Erythroblast (primary cell): ENCODE measurements at regions not wholly inside any gene's neighbourhood (a gene's known extent, or its start where the extent isn't known, plus 50 kb on each side); places are given as distances from the start of the nearest gene placed in this dataset.

ENCODE experiments used
- DNase-seq, 2 experiments: peaks; one replicate each; lab custom pipeline; 2025; lab: John Stamatoyannopoulos, UW
- GATA1 ChIP-seq: IDR thresholded peaks from 2 replicates; pipeline ENCODE4 v1.6.1; 2011; ENCODE audit warnings: low read depth, mild to moderate bottlenecking, control low read depth, low read length, moderate library complexity
- POLR2A ChIP-seq: IDR thresholded peaks from 2 replicates; pipeline ENCODE4 v1.6.1; 2011; ENCODE audit warnings: mild to moderate bottlenecking, low read length

DNA sequence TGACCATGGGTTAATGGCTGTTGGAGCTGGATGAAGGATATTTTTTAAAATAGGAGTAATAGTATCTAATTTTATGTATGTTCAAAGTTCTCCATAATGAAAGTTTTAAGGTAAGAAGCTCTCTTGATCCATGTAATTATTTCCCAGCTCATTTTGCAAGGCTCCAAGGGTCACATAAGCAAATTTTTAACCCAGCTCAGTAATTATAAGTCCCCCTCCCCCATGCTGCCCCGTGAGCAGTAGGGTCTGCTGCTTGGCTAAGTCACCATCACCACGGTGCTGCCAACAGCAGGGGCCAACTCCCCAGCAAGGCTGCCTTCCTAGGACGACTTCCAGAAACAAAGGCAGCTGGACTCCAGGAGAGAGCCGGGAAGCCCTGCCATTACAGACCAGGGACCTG lies 340.0 kb downstream of the FBXW7 start:
- no peak for TF ChIP-seq POLR2A
- TF ChIP-seq GATA1: no peak
- DNase-seq: no peak

GRCh38 chr4:152193059-152193458 lies 342.8 kb downstream of the FBXW7 start:
- TF ChIP-seq POLR2A (no peak), GATA1 (no peak)
- no peak for DNase-seq

DNA sequence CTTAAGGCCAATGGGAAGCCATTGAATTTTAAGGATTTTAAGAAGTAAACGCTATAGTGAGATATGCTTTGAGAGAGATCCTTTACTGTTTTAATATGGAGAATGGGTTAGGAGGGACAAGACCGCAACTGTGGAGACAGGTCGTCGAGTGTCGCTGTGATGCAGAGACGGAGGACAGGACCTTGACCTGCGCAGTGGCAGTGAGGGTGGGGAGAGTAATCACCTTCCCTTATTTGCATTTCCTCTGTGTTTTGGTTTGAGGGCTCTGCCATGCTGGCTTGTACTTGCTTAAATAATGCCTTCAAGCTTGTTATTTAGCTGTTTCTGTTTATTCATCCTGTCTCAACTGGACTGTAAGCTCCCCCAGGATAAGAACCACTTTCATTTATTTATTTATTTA lies 345.0 kb downstream of the FBXW7 start:
- no peak for TF ChIP-seq GATA1
- TF ChIP-seq POLR2A: no peak
- no peak for DNase-seq

- no peak for DNase-seq
- TF ChIP-seq GATA1 (no peak), POLR2A (no peak)
These were observed 346.3 kb downstream of the FBXW7 start for GRCh38 chr4:152189451-152190179.

- DNase-seq: no peak
- TF ChIP-seq GATA1 (no peak), POLR2A (no peak)
These were observed 347.1 kb downstream of the FBXW7 start for GRCh38 chr4:152188801-152189200.

GRCh38 chr4:152187693-152188092 lies 348.2 kb downstream of the FBXW7 start:
- no peak for DNase-seq
- TF ChIP-seq GATA1: no peak
- no peak for TF ChIP-seq POLR2A

- TF ChIP-seq GATA1 (no peak), POLR2A (no peak)
These were observed 349.9 kb downstream of the FBXW7 start for GRCh38 chr4:152185786-152186550.

DNA sequence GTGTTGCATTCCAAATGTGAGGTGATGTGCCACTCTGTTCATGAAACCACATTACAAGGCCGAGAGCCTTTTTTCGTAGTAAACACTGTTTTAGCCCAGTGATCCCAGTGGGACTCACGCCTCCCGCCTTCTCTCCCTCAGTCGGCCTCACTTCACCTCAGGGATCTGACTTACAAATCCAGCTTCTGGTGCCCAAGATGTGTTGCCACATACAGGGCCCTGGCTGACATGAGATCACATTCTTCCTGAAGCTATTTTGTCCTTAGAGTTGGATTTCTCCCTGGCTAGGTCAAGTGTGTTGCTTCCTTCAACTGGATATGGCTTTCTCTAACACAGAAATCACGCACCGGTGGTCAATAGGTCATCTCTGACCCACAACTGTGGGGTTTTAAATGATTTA lies 354.7 kb downstream of the FBXW7 start:
- TF ChIP-seq GATA1: no peak
- no peak for TF ChIP-seq POLR2A
- DNase-seq: no peak

More at GRCh38 chr4:152185786-152186550, 349.9 kb downstream of the FBXW7 start:
- no peak for DNase-seq

GRCh38 chr4:152180369-152180768 lies 355.5 kb downstream of the FBXW7 start:
- DNase-seq: no peak
- no peak for TF ChIP-seq POLR2A
- TF ChIP-seq GATA1: no peak

DNA sequence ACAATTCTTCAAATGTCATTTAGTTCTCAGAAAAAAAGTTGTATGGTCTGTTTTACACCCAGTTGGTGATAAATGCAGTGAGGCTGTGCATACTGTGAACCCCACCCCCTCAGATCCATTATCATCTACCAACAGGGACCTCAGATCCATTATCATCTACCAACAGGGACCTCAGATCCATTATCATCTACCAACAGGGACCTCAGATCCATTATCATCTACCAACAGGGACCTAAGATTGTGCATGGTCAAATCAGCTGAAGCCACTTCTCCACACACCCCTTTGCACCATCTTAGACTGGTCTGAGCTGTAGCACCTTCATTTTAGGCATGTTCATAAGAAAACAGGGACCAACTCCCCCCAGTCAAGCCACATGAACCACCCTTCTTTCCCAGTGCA lies 358.4 kb downstream of the FBXW7 start:
- peak; percentile 25 to 48 for DNase-seq

DNA sequence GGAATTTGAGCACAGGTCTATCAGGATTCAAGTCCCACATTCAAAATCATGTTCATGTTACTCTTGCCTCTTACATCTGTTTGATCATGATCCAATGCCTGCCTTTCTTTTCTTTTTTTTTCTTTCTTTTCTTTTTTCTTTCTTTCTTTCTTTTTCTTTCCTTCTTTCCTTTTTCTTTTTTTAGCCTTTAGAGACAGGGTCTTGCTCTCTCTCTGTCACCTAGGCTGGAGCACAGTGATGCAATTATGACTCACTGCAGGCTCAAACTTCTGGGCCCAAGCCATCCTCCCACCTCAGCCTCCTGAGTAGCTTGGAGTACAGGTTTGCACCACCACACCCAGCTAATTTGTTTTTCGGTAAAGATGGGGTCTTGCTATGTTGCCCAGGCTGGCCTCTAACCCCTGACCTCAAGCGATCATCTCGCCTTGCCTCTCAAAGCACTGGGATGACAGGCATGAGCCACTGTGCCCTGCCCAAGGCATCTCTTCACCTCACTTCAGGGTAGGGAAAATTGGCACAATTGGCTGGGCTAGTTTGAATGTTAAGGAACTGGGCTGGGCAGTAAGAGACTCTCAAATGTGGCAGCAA lies 359.2 kb downstream of the FBXW7 start:
- DNase-seq: no peak
- no peak for TF ChIP-seq POLR2A
- no peak for TF ChIP-seq GATA1

- TF ChIP-seq POLR2A (no peak), GATA1 (no peak)
- no peak for DNase-seq
These were observed 360.3 kb downstream of the FBXW7 start for GRCh38 chr4:152175586-152175985.

DNA sequence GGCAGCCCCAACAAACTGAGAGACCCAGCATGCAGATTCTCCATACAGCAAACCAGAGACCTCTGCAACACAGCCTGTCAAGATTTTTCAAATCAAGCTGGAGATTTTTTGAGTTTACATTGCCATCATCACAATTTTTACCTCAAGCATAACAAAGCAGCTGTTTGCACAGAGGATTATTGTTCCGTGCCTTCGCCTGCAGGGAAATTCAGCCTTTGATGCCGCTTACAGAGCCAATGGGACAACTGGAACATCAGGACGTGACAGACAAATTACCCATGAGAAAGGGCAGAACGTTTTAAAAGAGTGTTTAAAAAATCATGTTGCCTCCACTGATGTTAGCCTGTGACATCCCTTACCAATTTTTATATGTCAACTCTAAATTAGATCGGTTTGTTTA lies 363.7 kb downstream of the FBXW7 start:
- TF ChIP-seq POLR2A: no peak
- no peak for TF ChIP-seq GATA1
- DNase-seq: no peak

DNA sequence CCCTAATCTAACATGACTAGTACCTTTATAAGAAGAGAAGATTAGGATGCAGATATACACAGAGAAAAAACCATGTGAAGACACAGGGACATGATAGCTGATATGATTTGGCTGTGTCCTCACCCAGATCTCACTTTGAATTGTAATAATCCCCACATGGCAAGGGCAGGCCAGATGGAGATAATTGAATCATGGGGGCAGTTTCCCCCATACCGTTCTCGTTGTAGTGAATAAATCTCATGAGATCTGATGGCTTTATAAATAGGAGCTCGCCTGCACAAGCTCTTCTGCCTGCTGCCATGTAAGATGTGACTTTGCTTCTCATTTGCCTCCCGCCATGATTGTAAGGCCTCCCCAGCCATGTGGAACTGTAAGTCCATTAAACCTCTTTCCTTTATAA lies 364.3 kb downstream of the FBXW7 start:
- DNase-seq: no peak
- TF ChIP-seq GATA1: no peak
- no peak for TF ChIP-seq POLR2A
